Astrocyte (in vitro differentiated cells and primary cell): ENCODE measurements at regions not wholly inside any gene's neighbourhood (a gene's known extent, or its start where the extent isn't known, plus 50 kb on each side); places are given as distances from the start of the nearest gene placed in this dataset.

Experiments used
- CTCF ChIP-seq: IDR thresholded peaks from 2 replicates; pipeline ENCODE4 v1.5.1; 2011; ENCODE audit warnings: low read depth, mild to moderate bottlenecking, inconsistent platforms, low read length, moderate library complexity; ENCODE audit not compliant: insufficient read depth
- EZH2 ChIP-seq: IDR thresholded peaks from 2 replicates; pipeline ENCODE4 v1.6.1; 2012; ENCODE audit warnings: mild to moderate bottlenecking, low read length, inconsistent platforms; ENCODE audit not compliant: insufficient read depth

GRCh38 chr14:94857950-94858349, 88.0 kb upstream of the GSC start:
- TF ChIP-seq EZH2: no peak
- TF ChIP-seq CTCF: no peak
